ENCODE measurements at regions not wholly inside any gene's neighbourhood (a gene's known extent, or its start where the extent isn't known, plus 50 kb on each side); places are given as distances from the start of the nearest gene placed in this dataset.
A peak's percentile ranks its signal among the peaks of the same experiment; 100 is the strongest.

DNA sequence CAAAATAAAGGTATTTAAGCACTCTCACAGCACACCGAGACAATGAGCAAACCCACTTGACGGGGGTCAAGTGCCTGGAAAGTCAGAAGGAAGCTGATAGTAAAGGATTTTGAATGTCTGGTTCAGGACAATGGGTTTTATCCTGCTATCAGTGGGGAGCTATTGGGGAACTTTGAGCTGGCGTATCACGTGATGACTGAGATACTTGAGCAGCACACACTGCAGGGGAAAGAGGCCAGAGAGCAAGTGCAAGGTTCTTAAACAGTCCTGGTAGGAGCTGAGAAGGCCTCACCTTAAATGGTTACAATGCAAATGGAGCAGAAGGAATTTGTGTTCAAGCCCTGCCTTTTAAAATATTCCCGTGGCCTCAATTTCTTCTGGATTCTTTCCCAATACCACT is 225.3 kb downstream of the LACC1 start:
- H3K27ac ChIP-seq, result no peak overlapping the region
- no peaks in the 10 kb centered on the region for H3K27me3 ChIP-seq
- TF ChIP-seq, protein P1, sequence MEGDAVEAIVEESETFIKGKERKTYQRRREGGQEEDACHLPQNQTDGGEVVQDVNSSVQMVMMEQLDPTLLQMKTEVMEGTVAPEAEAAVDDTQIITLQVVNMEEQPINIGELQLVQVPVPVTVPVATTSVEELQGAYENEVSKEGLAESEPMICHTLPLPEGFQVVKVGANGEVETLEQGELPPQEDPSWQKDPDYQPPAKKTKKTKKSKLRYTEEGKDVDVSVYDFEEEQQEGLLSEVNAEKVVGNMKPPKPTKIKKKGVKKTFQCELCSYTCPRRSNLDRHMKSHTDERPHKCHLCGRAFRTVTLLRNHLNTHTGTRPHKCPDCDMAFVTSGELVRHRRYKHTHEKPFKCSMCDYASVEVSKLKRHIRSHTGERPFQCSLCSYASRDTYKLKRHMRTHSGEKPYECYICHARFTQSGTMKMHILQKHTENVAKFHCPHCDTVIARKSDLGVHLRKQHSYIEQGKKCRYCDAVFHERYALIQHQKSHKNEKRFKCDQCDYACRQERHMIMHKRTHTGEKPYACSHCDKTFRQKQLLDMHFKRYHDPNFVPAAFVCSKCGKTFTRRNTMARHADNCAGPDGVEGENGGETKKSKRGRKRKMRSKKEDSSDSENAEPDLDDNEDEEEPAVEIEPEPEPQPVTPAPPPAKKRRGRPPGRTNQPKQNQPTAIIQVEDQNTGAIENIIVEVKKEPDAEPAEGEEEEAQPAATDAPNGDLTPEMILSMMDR (IDR thresholded peaks at IDR 0.05), result no peak
- no peak overlapping the region for H3K4me3 ChIP-seq
- no peaks in the 10 kb centered on the region for H3K9me3 ChIP-seq
- intact Hi-C loops (cut with DNase I; ENCODE audit: low total_unique reads), result no loop called here
- H3K36me3 ChIP-seq, result no peaks in the 10 kb centered on the region
- H3K4me1 ChIP-seq, result peaks cover 0 to 45% (median 31%) of the 10 kb centered on the region in 4 donors
- no peak for DNase-seq

DNA sequence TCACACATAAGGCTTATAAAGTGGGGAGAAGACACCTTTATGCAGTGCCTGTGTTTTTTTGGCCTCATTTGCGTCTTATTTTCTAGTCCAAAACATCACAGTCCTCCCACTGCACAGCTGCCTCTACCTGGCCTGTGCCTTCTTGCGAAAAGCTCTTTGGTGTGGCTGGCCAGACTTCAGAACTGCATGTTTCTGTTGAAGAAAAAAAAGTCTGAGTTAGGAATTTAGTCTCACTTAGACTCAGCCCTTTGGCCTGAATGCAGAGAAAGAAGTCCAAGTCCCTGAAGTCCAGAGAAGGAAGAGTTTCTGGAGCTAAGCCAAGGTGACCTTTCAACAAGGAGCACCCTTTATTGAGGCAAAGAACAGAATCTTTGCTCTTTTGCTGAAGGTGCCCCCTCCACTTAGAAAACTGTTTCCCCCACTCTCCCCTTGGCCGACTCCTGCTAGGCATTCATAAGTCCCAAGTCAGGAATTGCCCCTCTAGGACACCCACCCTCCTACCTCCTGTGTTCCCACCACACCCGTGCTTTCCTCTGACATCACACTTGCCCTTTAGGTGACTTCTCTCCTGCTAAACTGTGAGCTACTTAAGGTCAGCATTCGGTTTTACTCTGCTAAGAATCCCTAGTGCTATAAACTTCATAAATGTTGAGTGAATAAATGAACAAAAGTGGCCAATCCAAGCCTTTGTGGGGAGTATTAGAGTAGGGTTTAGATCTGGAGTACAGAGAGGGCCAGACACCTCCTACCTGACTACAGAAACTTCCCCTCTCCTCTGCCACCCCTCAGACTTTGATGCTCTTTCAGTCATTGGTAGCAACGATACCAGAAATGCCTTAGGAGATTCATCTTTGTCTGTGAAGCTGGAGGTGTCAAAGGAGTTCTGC is 226.8 kb downstream of the LACC1 start:
- TF ChIP-seq, protein P1 (IDR thresholded peaks at IDR 0.05), result no peak
- Histone ChIP-seq H3K36me3 (no peaks in the 10 kb centered on the region), H3K27me3 (no peaks in the 10 kb centered on the region), H3K4me1 (peaks cover 0 to 46% (median 36%) of the 10 kb centered on the region in 4 donors), H3K4me3 (no peak overlapping the region), H3K27ac (peak overlapping the region; percentile 36 to 45), H3K9me3 (no peaks in the 10 kb centered on the region)
- intact Hi-C loops (cut with DNase I; ENCODE audit: low total_unique reads), result no loop called here
- DNase-seq, result no peak

DNA sequence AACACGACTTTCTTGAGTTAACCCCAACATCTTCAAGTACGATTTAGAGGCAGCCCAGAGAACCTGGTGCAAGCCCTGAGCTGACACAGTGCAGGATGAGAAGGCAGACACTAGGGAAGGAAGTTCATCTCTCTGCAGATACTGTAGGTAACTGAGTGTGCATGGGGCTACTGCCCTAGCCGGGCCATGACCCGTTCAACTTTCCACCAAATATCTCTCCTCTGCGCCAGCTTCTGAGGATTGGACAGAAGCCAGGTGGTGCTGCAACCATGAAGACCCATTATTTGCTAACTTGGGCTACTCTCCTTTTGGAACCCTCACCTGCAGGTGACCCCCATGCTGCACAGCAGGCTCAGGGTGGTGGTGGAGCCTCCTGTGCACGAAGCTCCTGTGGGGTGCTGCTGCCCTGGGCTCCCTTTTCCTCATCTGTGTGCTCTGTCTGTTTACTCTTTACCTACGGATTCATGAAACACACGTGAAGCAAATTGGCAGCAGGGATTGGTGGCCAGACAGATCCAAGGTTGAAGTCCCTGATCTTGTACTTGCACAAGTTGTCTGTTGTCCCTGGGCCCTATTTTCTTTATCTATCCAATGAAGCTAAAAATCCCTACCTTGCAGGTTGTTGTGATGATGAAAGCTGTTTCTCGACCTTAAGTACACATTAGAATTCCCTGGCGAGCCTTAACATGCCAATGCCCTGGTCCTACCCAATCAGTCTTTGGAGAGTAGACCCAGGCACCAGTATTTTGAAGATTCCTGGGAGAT is 227.8 kb downstream of the LACC1 start:
- Histone ChIP-seq H3K9me3 (no peaks in the 10 kb centered on the region), H3K27ac (peak overlapping the region; percentile 33 to 45), H3K4me3 (no peak overlapping the region), H3K36me3 (no peaks in the 10 kb centered on the region), H3K4me1 (peaks cover 0 to 54% (median 44%) of the 10 kb centered on the region in 4 donors), H3K27me3 (no peaks in the 10 kb centered on the region)
- intact Hi-C loops (cut with DNase I; ENCODE audit: low total_unique reads), result no loop called here
- TF ChIP-seq, protein P1 (IDR thresholded peaks at IDR 0.05), result no peak
- DNase-seq, result no peak

DNA sequence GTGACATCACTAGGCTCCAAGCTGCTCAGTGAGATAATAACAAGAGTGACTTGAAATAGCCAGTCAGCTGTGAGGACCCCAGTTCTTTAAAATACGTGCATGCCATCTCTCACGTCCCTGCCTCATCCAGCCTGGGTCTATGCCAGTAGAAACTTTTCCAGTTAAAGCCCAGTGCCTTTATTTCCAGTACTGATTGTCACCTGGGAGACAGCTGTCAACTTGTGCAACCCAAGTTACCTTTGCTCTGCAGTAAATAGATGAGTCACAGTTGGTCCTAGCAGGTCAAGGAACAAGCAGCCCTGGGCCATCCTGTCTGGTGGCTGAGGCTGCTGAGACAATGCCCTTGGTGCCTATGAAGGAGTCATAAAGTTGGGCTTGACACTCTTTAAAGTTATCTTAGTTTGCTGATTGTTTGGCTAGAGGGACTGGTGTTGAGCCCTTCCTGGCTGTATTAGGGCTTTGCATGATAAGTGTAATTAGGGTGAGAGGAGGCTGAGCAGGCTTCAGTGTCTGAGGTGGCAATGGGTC is 228.7 kb downstream of the LACC1 start:
- Histone ChIP-seq H3K27ac (peak overlapping the region in 1 of 2 donors; percentile 3), H3K36me3 (no peaks in the 10 kb centered on the region), H3K27me3 (no peaks in the 10 kb centered on the region), H3K9me3 (no peaks in the 10 kb centered on the region), H3K4me3 (no peak overlapping the region), H3K4me1 (peaks cover 0 to 61% (median 47%) of the 10 kb centered on the region in 4 donors)
- TF ChIP-seq, protein P1 (IDR thresholded peaks at IDR 0.05), result no peak
- DNase-seq, result peak in 1 of 2 donors; percentile 31
- intact Hi-C loops (cut with DNase I; ENCODE audit: low total_unique reads), result no loop called here

DNA sequence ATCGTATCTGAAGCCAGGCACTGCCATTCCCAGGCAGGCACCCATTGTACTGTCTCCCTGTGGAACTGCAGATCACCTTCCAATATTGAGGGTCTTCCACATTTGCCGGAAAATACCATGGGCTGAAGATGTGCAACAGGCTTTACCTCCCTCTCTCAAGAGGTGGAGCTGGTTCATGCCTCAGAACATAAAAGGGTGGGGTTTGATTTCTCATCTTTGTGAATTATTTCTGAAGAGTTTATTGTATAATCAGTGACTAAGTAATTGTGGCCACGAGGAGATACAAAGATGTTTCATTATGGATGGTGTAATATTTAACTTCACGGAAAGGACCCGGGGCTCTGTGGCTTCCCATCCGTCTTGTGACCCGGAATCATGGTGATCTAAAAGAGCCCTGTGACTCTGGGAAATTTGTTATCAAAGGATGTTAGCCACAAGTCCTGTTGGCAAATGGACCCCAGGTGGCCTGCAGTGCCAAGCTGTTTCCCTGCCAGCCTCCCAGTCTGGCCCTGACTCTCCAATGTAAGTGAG is 230.5 kb downstream of the LACC1 start:
- H3K36me3 ChIP-seq, result no peaks in the 10 kb centered on the region
- intact Hi-C loops (cut with DNase I; ENCODE audit: low total_unique reads), result no loop called here
- TF ChIP-seq, protein P1 (IDR thresholded peaks at IDR 0.05), result no peak
- H3K27me3 ChIP-seq, result no peaks in the 10 kb centered on the region
- DNase-seq, result no peak
- peaks cover 0 to 61% (median 42%) of the 10 kb centered on the region in 4 donors for H3K4me1 ChIP-seq
- H3K27ac ChIP-seq, result no peak overlapping the region
- no peak overlapping the region for H3K4me3 ChIP-seq
- H3K9me3 ChIP-seq, result no peaks in the 10 kb centered on the region

Measured in tibial artery (tissue), 4 donors.